ENCODE measurements at regions not wholly inside any gene's neighbourhood (a gene's known extent, or its start where the extent isn't known, plus 50 kb on each side); places are given as distances from the start of the nearest gene placed in this dataset.

- TF ChIP-seq CTCF (IDR thresholded peaks at IDR 0.05), result no peak
- TF ChIP-seq POLR2A (IDR thresholded peaks at IDR 0.05), result no peak
These were observed 532.4 kb upstream of the ITGA1 start for GRCh38 chr5:52255308-52255707.
